ENCODE measurements at regions not wholly inside any gene's neighbourhood (a gene's known extent, or its start where the extent isn't known, plus 50 kb on each side); places are given as distances from the start of the nearest gene placed in this dataset.

- DNase-seq: peak in 3 of 6 experiments; percentile 3 to 10 (median 10)
Measured at GRCh38 chr2:176653479-176654443, 384.5 kb downstream of the MTX2 start.

- DNase-seq: no peak
Measured at GRCh38 chr2:176656038-176656775, 387.0 kb downstream of the MTX2 start.

- DNase-seq: no peak
Measured at GRCh38 chr2:176656776-176657140, 387.5 kb downstream of the MTX2 start.

GRCh38 chr2:176657393-176657792 lies 388.2 kb downstream of the MTX2 start:
- no peak for DNase-seq

- DNase-seq: no peak
Measured at GRCh38 chr2:176658708-176659107, 389.5 kb downstream of the MTX2 start.

GRCh38 chr2:176662753-176663152 lies 393.5 kb downstream of the MTX2 start:
- no peak for DNase-seq

GRCh38 chr2:176664478-176664877 lies 395.2 kb downstream of the MTX2 start:
- DNase-seq: no peak

GRCh38 chr2:176665086-176665485 lies 395.8 kb downstream of the MTX2 start:
- DNase-seq: no peak

- no peak for DNase-seq
Measured at GRCh38 chr2:176668912-176669311, 399.7 kb downstream of the MTX2 start.

- no peak for DNase-seq
Measured at GRCh38 chr2:176669398-176670174, 400.3 kb downstream of the MTX2 start.

GRCh38 chr2:176675271-176675949 lies 406.2 kb downstream of the MTX2 start:
- no peak for DNase-seq

- no peak for DNase-seq
Measured at GRCh38 chr2:176677746-176678265, 408.6 kb downstream of the MTX2 start.

- no peak for DNase-seq
Measured at GRCh38 chr2:176678571-176678970, 409.3 kb downstream of the MTX2 start.

GRCh38 chr2:176679061-176679669 lies 409.9 kb downstream of the MTX2 start:
- no peak for DNase-seq

GRCh38 chr2:176680916-176681516 lies 411.8 kb downstream of the MTX2 start:
- no peak for DNase-seq

GRCh38 chr2:176681584-176682115 lies 412.4 kb downstream of the MTX2 start:
- DNase-seq: no peak

GRCh38 chr2:176682278-176682677 lies 413.0 kb downstream of the MTX2 start:
- no peak for DNase-seq

- no peak for DNase-seq
Measured at GRCh38 chr2:176683618-176684111, 414.4 kb downstream of the MTX2 start.

GRCh38 chr2:176685908-176686307 lies 416.7 kb downstream of the MTX2 start:
- no peak for DNase-seq

- no peak for DNase-seq
Measured at GRCh38 chr2:176686328-176686727, 417.1 kb downstream of the MTX2 start.

- no peak for DNase-seq
Measured at GRCh38 chr2:176687342-176687741, 418.1 kb downstream of the MTX2 start.
